ENCODE measurements at regions not wholly inside any gene's neighbourhood (a gene's known extent, or its start where the extent isn't known, plus 50 kb on each side); places are given as distances from the start of the nearest gene placed in this dataset.
A peak's percentile ranks its signal among the peaks of the same experiment; 100 is the strongest.

DNA sequence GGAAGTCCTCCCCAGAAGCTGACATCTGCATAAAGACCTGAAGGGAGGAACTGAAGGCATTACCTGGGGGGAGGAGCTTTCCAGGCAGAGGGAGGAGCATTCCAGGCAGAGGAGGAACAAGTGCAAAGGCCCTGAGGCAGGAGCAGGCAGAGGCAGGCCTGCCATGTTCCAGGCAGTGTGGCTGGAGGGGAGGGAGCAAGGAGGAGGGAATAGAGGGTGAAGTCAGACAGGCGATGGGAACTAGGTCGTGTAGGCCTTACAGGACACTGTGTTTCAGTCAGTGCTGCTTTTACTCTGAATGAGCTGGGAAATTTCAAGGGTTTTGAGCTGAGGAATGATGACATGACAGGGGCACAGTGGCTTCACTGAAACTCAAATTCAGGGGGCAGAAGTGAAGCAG lies 292.7 kb downstream of the BCOR start:
- TF ChIP-seq GLIS2 (tag by site-specific recombination; IDR thresholded peaks at IDR 0.05) (no peak), ZNF623 (tag by site-specific recombination; IDR thresholded peaks at IDR 0.05) (peak; percentile 93), ZNF366 (tag by site-specific recombination; conservative IDR thresholded peaks at IDR 0.05) (no peak), ZNF391 (tag by site-specific recombination; IDR thresholded peaks at IDR 0.05; ENCODE audit: borderline replicate concordance, low read depth) (no peak), HOXC10 (CRISPR knock-in tag; IDR thresholded peaks at IDR 0.05) (no peak)
- H3K4me1 ChIP-seq (ENCODE audit: control insufficient read depth, insufficient read depth, low read length), result no peaks in the 10 kb centered on the region
- POLR2A ChIA-PET, result no interaction called here
- no peak overlapping the region for H3K27ac ChIP-seq (ENCODE audit: extremely low read depth, low read depth, low read length)
- no peaks in the 10 kb centered on the region for H3K36me3 ChIP-seq (ENCODE audit: control insufficient read depth in 2 of 2, insufficient read depth in 1 of 2, low read length in 2 of 2)
- CTCF ChIA-PET, result interaction anchor here (0.6 to 0.7 kb wide), 2 partner anchors 25 to 402 kb away, joined by 3 read pairs; no protein-coding TSS in a partner anchor
- no peaks in the 10 kb centered on the region for H3K9me3 ChIP-seq (ENCODE audit: control insufficient read depth, insufficient read depth, low read depth, low read length)
- no peak overlapping the region for H3K4me3 ChIP-seq (ENCODE audit: low read depth, low read length)

DNA sequence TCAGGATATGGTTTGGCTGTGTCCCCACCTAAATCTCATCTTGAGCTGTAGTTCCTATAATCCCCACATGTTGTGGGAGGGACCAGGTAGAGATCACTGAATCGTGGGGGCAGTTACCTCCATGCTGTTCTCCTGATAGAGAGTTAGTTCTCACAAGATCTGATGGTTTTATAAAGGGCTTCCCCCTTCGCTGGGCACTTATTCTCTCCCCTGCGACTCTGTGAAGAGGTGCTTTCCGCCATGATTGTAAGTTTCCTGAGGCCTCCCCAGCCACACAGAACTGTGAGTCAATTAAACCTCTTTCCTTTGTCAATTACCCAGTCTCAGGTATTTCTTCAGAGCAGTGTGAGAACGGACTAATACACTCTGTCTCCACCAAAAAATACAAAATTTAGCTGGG lies 291.9 kb downstream of the BCOR start:
- H3K9me3 ChIP-seq (ENCODE audit: control insufficient read depth, insufficient read depth, low read depth, low read length), result no peaks in the 10 kb centered on the region
- TF ChIP-seq, protein P1, sequence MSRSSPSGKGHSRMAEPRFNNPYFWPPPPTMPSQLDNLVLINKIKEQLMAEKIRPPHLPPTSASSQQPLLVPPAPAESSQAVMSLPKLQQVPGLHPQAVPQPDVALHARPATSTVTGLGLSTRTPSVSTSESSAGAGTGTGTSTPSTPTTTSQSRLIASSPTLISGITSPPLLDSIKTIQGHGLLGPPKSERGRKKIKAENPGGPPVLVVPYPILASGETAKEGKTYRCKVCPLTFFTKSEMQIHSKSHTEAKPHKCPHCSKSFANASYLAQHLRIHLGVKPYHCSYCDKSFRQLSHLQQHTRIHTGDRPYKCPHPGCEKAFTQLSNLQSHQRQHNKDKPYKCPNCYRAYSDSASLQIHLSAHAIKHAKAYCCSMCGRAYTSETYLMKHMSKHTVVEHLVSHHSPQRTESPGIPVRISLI (tag by site-specific recombination; IDR thresholded peaks at IDR 0.05), result no peak
- TF ChIP-seq KLF10 (tag by site-specific recombination; IDR thresholded peaks at IDR 0.05) (no peak), ZNF830 (tag by site-specific recombination; IDR thresholded peaks at IDR 0.05; ENCODE audit: low read depth) (no peak), ZBTB20 (tag by site-specific recombination; IDR thresholded peaks at IDR 0.05) (no peak), ZFP37 (tag by site-specific recombination; IDR thresholded peaks at IDR 0.05) (no peak), ZBTB1 (tag by site-specific recombination; IDR thresholded peaks at IDR 0.05) (no peak), ZNF341 (tag by site-specific recombination; IDR thresholded peaks at IDR 0.05; ENCODE audit: low read depth) (no peak), RBAK (tag by site-specific recombination; IDR thresholded peaks at IDR 0.05) (no peak), ZNF792 (tag by site-specific recombination; IDR thresholded peaks at IDR 0.05) (no peak), ZNF600 (tag by site-specific recombination; IDR thresholded peaks at IDR 0.05) (no peak), ZNF146 (tag by site-specific recombination; IDR thresholded peaks at IDR 0.05) (no peak), ZNF394 (tag by site-specific recombination; IDR thresholded peaks at IDR 0.05; ENCODE audit: borderline replicate concordance) (no peak), OVOL3 (tag by site-specific recombination; IDR thresholded peaks at IDR 0.05) (no peak), SP2 (tag by site-specific recombination; IDR thresholded peaks at IDR 0.05) (no peak)
- TF ChIP-seq, protein P2, sequence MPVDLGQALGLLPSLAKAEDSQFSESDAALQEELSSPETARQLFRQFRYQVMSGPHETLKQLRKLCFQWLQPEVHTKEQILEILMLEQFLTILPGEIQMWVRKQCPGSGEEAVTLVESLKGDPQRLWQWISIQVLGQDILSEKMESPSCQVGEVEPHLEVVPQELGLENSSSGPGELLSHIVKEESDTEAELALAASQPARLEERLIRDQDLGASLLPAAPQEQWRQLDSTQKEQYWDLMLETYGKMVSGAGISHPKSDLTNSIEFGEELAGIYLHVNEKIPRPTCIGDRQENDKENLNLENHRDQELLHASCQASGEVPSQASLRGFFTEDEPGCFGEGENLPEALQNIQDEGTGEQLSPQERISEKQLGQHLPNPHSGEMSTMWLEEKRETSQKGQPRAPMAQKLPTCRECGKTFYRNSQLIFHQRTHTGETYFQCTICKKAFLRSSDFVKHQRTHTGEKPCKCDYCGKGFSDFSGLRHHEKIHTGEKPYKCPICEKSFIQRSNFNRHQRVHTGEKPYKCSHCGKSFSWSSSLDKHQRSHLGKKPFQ (tag by site-specific recombination; IDR thresholded peaks at IDR 0.05), result no peak
- TF ChIP-seq, protein P3, sequence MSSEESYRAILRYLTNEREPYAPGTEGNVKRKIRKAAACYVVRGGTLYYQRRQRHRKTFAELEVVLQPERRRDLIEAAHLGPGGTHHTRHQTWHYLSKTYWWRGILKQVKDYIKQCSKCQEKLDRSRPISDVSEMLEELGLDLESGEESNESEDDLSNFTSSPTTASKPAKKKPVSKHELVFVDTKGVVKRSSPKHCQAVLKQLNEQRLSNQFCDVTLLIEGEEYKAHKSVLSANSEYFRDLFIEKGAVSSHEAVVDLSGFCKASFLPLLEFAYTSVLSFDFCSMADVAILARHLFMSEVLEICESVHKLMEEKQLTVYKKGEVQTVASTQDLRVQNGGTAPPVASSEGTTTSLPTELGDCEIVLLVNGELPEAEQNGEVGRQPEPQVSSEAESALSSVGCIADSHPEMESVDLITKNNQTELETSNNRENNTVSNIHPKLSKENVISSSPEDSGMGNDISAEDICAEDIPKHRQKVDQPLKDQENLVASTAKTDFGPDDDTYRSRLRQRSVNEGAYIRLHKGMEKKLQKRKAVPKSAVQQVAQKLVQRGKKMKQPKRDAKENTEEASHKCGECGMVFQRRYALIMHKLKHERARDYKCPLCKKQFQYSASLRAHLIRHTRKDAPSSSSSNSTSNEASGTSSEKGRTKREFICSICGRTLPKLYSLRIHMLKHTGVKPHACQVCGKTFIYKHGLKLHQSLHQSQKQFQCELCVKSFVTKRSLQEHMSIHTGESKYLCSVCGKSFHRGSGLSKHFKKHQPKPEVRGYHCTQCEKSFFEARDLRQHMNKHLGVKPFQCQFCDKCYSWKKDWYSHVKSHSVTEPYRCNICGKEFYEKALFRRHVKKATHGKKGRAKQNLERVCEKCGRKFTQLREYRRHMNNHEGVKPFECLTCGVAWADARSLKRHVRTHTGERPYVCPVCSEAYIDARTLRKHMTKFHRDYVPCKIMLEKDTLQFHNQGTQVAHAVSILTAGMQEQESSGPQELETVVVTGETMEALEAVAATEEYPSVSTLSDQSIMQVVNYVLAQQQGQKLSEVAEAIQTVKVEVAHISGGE (tag by site-specific recombination; conservative IDR thresholded peaks at IDR 0.05; ENCODE audit: low read depth), result no peak
- H3K36me3 ChIP-seq (ENCODE audit: control insufficient read depth in 2 of 2, insufficient read depth in 1 of 2, low read length in 2 of 2), result no peaks in the 10 kb centered on the region
- CTCF ChIA-PET, result interaction anchor here (0.8 kb wide), 1 partner anchor 71 kb away, joined by 3 read pairs; no protein-coding TSS in a partner anchor
- no peak overlapping the region for H3K27ac ChIP-seq (ENCODE audit: extremely low read depth, low read depth, low read length)
- no peaks in the 10 kb centered on the region for H3K4me1 ChIP-seq (ENCODE audit: control insufficient read depth, insufficient read depth, low read length)
- H3K4me3 ChIP-seq (ENCODE audit: low read depth, low read length), result no peak overlapping the region
- POLR2A ChIA-PET, result no interaction called here

Data from HEK293 (cell line).